GM21529 (cell line): ENCODE measurements at regions not wholly inside any gene's neighbourhood (a gene's known extent, or its start where the extent isn't known, plus 50 kb on each side); places are given as distances from the start of the nearest gene placed in this dataset.
"Not testable (repeated sequence)": the region's sequence is repeated elsewhere in the genome, so short reads cannot be mapped to it uniquely, and the experiment has no call there.

ENCODE experiments used
- ATAC-seq: cut with Tn5 transposase; IDR thresholded peaks from one replicate; pipeline ENCODE4 v1.9.1; 2021; ENCODE audit not compliant: unreplicated experiment

DNA sequence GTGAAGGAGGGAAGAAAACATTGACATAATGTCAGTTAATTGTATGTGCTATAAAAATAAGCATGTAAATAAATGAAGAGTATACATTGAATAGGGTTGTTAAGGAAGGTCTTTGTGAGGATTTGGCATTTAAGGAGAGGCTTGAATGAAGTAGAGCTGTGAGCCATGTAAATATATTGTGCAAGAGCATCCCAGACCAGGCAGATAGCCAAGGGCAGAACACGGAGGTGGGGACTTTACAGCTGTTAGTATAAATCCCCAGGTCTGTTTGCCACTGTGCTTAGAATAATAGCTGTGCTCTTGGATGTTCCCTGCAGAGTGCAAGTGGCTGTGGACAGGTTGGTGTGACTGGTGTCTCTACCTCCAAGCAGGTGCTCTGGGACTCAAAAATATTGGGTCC is 211.7 kb downstream of the LRRC70 start:
- ATAC-seq = no peak

DNA sequence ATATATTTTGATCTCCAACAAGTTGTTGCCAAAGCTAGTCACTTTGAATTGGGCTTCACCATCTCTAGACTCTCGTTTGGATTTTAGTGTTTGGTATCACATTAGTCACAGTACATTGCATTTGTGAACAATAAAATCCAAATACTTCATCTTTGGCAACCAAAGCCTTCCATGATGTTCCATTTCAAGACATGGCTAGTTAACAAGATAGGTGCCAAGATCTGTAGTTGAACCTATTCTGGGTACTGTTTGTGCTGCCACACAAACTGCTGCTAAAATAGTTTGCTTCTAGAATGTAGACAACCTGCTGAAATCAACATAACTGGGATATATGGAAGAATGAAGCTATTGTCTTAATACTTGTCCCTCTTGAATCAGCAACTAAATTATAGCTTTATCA is 207.5 kb downstream of the LRRC70 start:
- ATAC-seq = no peak

DNA sequence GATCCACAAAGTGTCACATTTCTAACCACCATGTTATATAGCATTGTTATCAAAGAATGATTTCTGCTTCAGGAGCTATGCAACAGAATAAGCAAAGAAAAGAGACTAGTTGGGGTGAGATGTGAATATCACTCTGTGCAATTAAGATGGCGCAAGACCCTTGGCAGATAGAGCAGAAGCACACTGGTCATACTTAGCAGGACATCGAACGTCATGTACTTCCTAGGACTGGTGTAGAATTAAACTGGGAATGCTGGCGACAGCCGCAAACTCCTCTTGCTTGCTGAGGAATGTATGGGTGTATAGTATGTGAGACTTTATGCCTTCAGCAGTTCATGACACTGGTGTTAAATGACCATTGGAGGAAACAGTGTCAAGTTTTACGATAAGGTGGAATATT is 207.0 kb downstream of the LRRC70 start:
- ATAC-seq = no peak

DNA sequence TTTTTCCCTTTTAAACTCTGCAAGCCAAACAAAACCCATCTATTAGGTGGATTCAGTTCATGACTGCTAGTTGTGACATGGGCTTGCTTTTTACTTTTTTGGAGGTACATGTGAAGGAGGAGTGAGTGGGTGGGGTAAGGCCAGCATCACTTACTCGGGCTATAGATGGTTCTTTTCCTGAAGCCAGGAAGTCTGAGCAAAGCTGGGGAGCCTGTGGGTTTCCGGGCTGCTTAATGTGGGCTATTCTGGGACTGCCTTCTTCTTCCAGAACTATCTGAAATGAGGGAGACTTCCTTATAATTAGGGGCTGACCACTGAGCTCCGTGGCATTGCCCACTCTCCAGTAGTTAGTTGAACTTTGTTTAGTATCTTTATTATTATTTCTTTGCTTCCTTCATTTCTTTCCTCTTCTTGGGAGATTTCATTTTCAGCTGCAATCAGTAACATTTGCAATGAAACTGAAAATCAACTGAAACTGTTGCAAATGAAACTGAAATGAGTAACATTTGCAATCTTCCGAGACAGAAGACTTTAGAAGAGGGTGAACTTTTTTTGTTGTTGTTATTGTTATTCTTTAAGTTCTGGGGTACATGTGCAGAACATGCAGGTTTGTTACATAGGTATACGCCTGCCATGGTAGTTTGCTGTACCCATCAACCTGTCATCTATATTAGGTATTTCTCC is 204.9 kb downstream of the LRRC70 start:
- peak; percentile 69 for ATAC-seq

DNA sequence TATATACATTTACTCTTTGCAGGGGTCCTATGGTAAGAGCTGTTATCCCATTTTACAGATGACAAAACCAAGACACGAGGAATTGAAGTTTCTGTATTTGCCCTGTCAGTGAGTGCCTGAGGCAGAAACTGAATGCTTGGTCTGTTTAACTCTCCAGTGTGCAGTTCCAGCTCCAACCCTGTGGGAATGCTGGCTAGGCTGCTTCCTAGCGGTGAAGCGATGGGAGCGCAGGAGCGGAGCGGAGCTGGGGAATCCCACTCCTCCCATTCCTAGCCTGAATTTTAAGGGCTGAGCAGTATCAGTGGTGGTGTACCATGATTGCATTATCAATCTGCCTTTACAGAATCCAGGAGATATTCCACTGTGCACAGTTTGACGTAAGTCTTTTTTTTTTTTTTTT is 202.3 kb downstream of the LRRC70 start:
- no peak for ATAC-seq

DNA sequence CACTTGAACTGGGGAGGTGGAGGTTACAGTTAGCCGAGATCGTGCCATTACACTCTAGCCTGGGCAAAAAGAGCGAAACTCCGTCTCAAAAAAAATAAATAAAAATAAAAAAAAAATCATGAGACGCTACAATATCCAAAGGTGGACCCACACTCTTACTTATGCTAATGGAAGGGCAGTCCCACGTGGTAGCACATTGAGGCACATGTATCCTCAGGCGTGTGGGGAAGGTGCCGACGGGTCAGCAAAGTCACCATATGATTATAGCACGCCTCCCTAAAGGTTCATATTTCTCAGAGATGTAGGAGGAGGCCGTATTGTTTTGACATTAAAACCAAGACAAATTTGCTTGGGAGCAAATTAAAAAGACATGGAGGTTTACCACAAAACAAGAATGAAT is 201.6 kb downstream of the LRRC70 start:
- no peak for ATAC-seq

DNA sequence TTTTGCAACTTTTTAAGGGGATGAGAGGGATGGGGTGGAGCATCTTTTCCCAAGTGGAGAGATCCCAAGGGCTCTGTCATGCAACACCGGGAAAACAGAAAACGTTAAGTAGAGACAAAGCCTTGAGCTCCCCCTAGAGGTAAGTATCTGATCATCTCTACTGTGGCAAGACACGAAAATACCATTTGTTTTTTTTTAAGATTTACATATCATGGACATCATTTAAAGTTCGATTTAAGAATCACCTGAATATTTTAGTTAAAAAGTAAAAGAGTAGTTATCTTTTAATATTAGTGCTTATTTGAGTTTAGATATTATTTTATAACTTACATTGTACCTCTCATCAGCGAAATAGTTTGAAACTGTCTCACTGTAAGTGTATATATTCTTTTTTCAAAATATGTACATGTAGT is 200.4 kb downstream of the LRRC70 start:
- ATAC-seq = peak; percentile 55

DNA sequence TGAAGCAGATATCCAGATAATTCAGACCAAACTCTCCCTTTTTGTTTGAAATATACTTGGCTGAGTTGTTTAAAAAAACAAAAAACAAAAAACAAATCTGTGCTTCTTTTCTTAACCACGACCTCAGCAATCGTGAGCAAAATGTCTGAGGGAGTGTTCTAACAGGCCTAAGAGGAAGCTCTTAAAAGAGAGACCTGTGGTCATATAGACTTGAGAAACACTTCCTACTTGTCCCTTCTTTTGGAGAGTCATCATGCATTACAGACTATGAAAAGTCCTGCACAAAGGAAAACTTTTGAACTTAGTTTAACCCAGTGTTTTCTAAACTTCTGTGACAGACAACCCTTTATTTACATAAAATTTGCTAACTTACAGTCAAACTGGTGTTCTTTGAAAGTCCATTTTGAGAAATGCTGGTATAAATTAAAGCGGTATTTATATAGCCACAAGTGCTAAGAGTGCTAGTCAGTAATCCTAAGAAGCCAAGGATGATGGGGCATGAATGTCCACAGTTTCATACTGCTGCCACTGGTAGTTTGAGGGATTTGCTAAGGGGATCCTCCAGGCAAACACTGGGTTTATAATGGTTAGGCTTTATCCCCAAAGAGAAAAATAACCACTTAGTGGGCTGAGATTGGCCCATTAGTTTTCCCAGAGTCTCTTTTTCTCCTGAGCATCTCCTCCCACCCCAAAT is 199.8 kb downstream of the LRRC70 start:
- peak; percentile 27 for ATAC-seq

DNA sequence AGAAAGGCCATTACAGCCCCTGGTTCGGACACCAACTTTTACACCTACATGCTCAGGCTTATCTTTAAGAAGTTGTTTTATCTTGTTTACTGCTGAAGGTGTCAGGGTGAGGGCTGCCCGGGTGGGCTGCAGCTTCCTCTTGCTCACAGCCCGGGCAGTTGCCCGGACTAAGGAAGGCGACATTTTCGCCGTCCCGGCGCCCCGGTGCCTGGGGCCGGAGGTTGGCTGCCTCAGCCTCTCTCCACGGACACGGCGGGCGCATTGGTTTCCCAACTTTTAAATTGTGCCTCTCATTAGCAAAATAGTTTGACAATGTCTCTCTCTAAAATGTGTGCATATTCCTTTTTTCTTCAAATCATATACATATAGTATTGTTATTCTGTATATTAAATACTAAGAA is 198.5 kb downstream of the LRRC70 start:
- not testable (repeated sequence) for ATAC-seq

DNA sequence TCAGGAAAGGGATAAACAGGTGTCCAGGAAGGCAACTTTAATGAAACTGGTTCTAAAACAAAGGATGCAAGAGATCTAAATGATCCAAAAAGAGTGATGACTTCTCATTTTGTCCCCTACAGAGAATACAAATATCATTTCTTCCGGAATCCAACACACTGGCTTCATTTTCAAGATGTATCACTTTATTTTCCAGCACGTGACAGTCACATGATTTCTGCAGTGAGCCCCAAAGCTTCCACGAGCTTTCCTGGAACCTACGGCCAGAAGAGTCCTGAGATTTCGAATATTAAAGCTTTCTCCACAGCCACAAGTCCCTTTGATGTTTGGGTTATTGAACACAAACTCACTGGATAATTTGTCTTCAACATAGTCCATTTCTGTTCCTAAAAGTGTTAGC is 198.0 kb downstream of the LRRC70 start:
- ATAC-seq = not testable (repeated sequence)

DNA sequence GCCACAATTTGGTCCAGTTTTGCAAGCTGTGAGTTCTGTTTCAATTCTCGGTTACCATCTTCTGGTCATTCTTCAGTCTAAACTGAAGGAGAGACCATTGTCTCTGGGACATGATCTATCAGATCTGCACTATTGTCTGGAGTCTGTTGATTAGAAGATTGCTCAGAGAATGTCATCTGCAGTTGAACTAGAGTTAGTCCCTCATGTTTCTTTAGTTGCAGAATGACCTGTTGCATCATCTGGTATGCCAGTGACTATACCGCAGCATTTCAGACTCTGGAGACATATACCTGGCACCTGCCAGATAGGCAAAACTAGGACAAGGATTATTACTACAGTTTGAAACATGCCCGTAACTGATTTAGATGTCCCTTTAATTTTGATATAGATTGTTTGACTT is 194.8 kb downstream of the LRRC70 start:
- no peak for ATAC-seq

DNA sequence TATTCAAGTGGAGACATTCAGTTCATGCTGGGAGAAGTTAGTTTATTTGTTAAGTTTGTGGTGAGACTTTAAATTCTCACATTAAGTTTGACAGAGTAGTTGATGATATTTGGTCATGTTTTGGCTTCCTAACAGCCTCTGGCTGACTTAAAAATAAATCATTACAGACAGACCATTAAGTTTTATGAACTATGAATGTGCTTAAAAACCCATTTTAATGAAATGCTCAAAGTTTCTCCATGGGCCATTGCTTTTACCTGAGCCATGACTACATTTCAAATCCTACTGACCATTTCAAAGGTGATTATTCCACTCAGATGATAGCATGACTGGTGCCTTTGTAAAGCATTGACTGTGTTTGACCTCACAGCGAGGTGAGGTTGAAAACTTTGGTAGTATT is 192.7 kb downstream of the LRRC70 start:
- ATAC-seq = no peak

DNA sequence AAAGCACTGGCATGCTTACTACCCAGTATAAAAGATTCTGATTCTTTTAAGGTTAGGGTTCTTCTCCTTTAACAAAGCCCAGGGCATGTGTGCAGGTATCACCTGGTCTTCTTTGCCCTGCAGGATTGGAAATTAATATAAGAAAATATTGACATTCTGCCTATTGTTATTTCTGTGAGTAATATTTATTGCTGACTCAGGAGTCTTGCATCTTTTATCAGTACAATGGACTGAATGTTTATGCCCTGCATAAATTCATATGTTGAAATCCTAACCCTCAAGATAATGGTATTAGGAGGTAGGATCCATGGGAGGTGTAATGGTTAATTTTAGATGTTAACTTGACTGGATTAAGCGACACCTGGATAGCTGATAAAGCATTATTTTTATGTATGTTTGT is 189.0 kb downstream of the LRRC70 start:
- ATAC-seq = no peak

DNA sequence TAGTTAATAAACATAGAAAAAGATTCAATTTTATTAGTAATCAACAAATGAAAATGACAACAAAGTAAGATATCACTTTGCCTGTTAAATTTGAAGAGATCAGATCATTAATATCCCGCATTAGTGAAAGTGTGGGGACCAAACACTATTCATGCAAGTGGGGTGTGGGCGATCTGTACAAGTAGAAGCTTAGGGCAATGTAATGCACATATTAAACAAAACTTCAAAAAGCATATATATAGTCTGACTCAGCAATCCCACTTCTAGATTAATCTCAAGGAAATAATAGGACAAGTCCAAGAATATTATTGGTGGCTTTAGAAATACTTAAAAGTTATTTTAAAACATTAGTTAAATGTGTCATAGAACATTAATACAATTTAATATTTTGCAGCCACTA is 188.5 kb downstream of the LRRC70 start:
- ATAC-seq = no peak

DNA sequence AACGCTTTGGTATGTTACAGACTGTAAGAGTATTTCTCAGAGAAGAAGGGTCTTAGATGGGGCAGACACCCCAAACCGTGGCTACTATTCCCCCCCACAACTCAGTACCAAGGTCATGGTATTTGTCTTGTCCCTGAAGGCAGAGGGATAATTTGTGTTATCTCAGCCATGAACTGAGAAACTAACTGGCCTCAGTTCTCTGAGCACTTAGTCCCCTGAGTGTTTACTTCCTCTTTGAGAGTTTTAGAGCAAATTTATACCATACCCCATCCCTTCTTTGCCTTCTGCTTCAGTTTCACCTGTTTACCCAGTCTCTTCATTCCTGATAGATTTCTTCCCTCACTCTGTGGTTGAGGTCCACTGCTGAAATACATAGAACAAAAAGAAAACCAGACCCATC is 183.9 kb downstream of the LRRC70 start:
- no peak for ATAC-seq

DNA sequence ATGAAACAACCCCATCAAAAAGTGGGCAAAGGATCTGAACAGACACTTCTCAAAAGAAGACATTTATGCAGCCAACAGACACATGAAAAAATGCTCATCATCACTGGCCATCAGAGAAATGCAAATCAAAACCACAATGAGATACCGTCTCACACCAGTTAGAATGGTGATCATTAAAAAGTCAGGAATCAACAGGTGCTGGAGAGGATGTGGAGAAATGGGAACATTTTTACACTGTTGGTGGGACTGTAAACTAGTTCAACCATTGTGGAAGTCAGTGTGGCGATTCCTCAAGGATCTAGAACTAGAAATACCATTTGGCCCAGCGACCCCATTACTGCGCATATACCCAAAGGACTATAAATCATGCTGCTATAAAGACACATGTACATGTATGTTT is 179.1 kb downstream of the LRRC70 start:
- ATAC-seq = not testable (repeated sequence)

DNA sequence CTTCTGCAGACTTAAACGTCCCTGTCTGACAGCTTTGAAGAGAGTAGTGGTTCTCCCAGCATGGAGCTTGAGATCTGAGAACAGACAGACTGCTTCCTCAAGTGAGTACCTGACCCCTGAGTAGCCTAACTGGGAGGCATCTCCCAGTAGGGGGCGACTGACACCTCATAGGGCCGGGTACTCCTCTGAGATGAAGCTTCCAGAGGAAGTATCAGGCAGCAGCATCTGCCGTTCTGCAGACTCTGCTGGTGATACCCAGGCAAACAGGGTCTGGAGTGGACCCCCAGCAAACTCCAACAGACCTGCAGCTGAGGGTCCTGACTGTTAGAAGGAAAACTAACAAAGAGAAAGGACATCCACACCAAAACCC is 174.4 kb downstream of the LRRC70 start:
- not testable (repeated sequence) for ATAC-seq

DNA sequence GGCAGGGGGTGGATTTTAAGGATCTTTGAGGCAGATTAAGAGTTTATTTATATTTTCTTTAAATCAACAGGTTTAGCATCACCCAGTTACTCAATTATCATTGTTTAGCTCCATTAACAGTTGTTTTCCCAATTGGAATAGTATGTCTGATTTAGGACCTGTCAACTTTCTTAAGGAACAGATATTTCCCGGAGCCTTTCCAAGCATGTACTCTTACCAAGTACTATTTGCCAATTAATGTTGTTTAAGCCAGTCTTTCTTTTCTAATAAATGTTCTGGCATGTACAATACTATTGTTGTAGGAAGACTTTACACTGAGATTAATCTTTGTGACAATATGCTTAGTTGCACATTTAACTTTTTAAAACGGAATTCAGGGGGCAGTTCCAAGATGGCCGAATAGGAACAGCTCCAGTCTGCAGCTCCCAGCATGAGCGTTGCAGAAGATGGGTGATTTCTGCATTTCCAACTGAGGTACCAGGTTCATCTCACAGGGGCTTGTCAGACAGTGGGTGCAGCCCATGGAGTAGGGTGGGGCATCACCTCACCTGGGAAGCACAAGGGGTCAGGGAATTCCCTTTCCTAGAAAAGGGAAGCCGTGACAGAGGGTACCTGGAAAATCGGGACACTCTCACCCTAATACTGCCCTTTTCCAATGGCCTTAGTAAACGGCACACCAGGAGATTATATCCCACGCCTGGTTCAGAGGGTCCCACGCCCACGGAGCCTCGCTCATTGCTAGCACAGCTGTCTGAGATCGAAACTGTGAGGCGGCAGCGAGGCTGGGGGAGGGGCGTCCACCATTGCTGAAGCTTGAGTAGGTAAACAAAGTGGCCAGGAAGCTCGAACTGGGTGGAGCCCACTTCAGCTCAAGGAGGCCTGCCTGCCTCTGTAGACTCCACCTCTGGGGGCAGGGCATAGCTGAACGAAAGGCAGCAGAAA is 173.7 kb downstream of the LRRC70 start:
- not testable (repeated sequence) for ATAC-seq

DNA sequence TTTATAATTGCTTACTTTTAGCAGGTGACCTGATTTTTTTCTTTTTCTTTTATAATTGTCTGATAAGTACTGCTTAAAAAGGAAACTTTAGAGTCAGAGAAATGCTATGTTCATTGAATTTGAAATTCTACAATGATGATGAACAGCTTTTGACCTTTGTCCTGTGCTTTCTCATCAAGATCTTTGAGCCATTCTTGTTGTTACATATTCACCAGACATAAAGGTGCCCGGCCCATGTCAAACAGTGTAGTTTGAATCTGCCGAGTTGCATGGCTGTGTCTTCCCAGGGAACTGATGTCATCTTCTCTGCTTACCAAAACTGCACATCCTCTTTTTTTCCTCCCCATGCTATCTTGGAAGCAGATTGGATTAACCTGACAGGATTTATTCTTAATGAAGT is 163.6 kb downstream of the LRRC70 start:
- ATAC-seq = no peak

DNA sequence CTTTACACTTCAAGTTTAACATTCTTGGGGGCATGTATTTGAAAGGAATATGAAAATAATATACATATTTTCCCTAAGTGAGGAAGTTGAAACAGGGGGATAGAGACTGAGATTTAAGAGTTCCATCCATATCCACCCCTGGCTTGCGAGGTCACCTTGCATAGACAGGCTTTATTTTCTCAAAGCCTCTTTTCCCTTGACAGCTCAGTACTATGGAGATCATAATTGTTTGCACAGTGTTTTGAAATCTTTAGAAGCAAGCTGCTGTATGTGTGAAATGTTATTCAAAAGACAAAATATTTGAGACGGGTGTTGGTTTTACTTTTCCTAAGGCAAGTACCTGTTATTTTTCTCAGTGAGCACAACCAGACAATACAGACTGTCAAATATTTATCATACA is 163.1 kb downstream of the LRRC70 start:
- ATAC-seq = no peak

DNA sequence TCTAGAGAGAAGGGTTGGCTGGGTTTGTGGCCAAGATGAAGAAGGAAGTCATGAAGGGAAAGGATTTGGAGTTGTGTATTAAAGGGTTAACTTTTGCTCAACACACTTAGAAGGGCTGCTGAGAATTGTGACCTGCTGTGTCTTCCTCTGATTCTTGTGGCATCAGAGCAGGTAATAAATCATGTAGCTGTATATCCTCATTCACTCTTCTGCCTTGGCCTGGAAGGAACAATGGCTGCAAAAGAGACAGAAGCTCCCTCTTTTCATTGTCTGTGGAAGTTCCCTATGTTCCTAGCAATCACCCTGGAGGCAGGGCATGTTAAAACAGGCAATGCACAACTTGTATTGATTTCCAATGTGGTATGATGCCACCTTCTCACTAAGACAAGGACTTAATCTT is 159.1 kb downstream of the LRRC70 start:
- no peak for ATAC-seq

DNA sequence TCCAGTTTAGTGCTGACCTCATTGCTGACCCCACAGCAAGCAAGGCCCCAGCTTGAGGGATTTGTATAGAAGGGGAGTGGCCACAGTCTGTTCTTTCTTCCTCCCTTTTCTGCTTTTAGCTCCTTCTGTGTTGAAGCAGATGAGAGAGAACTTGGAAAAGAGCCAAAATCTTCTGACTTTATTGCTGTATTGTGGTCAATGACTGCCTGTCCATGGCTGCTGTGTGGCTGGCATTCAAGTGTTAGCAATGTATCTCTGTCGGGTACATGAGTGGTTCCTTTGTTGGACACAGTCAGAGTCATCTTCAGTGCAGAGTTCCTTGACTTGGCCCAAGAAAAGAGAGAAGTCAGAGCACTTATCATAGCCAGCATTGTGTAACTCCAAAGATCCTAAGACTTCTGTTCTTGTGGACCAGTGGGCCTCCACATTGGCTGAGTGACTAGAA is 154.1 kb downstream of the LRRC70 start:
- no peak for ATAC-seq
